ENCODE measurements at regions not wholly inside any gene's neighbourhood (a gene's known extent, or its start where the extent isn't known, plus 50 kb on each side); places are given as distances from the start of the nearest gene placed in this dataset.

GRCh38 chr5:143870362-143870761 is 58.4 kb downstream of the HMHB1 start:
- DNase-seq = no peak

DNA sequence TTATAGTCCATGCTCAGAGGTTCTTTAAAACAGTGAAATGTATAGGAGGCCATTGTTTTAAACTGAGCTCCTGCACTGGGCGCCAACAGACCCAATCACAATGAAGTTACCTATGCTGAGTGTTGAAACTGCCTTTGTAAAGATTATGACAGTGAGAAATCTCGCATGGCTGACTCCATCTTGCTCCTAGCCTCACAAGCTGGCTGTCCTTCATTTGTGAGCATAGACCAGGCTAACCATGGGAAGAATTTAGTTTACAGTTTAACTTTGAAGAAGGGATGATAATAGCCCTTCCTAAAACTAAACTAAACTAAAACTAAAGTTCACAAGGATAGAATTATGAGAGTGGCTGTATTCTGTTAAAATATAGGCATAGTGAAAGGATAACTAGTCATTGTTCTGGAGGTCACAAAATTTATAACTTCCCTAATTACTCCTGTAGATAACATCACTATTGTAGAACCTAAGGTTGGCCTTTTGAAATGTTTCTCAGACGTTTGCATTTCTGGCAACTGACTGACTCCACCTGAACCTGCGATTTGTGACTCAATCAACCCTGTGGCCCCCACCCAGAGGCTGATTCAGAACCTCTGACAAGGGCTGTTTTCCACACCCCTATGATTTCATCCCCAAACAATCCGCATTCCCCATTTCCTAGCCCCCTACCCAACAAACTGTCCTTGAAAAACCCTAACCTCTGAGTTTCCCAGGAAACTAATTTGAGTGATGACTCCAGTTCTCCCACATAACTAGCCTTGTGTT is 59.1 kb downstream of the HMHB1 start:
- no peak for DNase-seq

- DNase-seq = no peak
Observed at GRCh38 chr5:143871672-143872071, 59.7 kb downstream of the HMHB1 start.

- no peak for DNase-seq
Observed at GRCh38 chr5:143874312-143874711, 62.4 kb downstream of the HMHB1 start.

- no peak for DNase-seq
Observed at GRCh38 chr5:143877196-143877595, 65.2 kb downstream of the HMHB1 start.

DNA sequence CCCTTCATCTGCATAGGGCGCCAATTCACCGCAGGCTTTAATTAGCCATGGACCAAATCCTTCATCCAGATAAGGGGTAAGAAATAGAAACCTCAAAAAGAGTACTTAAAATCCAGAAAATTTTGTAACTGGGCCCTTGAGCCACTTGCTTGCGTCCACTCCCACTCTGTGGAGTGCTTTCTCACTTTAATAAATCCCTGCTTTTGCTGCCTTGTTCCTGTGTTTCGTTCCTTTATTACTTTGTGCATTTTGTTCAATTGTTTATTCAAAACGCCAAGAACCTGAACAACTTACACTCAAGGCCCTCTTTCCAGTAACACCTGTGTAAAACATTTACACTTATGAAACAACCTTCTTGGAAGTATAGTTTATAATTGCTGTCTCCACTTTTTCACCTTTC is 66.5 kb downstream of the HMHB1 start:
- DNase-seq = no peak

GRCh38 chr5:143879646-143880045 is 67.7 kb downstream of the HMHB1 start:
- DNase-seq = no peak

- DNase-seq = no peak
Observed at GRCh38 chr5:143880178-143880577, 68.2 kb downstream of the HMHB1 start.

- DNase-seq = no peak
Observed at GRCh38 chr5:143882520-143882919, 70.6 kb downstream of the HMHB1 start.

DNA sequence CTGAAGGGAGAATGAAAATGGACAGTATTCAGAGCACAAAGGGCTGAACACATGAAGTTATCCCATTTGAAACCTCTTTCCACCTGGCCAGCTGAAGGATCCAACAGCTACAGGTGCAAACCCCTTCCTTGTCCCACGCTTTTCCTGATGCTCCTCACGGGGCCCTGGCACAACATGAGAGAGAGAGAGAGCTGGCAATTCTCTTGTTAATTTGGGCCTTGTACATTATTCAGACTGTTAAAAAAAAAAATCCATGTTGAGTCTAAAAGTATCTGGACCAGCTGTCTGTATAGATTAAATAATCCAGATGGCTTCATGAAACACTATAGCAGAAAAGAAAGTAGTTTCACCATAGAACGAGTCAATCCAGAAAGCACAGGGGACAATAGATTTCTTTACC is 74.1 kb downstream of the HMHB1 start:
- DNase-seq = no peak

DNA sequence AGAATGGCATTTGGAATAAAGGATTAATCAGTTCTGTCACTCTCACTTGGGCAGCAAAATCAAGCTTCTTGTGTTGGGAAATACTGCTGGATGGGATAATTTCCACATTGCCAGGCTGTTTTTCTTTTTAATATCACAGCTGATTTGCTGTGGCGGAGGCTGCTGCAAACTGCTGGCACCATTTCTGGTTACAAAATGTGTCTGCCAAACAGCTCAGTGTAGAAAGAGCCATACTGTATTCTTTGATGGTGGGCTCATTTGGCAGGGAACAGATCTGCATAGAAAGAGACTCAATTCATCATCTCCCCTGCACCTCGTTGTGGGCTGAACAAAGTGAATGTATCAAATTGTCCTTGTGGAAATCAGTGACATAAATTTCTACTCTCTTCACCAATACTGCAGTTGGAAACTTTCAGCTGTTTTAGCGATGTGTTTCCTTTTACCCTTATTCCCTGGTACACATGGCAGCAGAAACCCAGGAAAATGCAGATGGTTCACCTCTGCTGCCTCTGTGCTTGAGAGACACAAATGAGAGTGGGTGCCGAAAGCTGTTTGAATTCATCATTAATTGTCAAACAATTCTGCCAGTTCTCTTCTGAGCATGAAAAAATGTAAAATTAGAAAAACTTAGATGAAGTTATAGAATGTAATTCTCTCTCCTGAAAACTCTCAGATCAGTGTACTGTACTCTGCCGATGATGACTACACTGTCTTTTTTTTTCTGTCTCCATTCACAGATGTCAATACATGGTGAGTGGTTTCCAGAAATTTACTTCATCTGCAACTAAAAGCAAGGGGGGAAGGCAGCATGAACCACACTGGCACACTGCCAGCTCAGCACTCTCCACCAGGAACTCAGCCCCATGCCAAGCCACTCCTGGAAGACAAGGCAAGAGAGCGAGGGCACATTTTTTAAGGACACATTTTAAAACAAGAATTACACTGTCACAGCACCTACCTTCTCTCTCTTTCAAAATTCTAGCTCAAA is 75.0 kb downstream of the HMHB1 start:
- DNase-seq = no peak

- no peak for DNase-seq
Observed at GRCh38 chr5:143887903-143888665, 76.1 kb downstream of the HMHB1 start.

DNA sequence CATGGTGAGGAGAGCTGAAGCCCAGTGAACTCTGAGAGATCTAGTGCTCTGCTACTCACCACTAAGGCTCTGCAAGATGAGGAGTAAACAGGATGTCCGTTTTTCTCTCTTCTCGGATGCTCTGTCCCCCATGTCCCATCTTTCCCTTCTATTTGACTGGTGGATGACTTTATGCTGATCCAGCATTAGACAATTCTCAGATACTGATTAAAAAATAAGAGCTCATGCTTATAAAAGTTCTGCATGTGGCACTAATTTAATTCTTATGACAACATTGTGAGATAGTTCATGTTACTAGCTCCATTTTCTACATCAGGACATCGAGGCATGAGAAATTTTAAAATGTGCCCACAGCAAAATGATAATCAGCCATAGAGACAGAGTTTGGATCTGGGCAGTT is 77.0 kb downstream of the HMHB1 start:
- no peak for DNase-seq

- no peak for DNase-seq
Observed at GRCh38 chr5:143889986-143890385, 78.0 kb downstream of the HMHB1 start.

DNA sequence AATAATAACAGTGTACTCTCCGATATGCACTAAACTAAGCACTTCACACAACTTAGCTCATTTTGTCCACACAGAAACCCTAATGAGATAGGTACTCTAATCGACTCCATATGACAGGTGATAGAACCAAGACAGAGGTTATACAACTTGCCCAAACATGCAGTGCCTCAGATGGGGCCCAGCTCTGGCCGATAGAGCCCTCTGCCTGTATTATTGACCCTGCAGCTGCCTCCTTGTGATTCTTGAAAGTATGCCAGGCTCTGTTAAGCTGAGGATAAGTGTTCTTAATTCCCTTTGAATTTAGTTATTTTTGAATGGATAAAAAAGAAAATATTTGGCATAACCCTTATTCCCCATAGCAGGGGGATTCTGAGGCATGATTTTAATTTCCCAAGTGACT is 78.5 kb downstream of the HMHB1 start:
- DNase-seq = no peak

- DNase-seq = no peak
Observed at GRCh38 chr5:143892271-143892670, 80.3 kb downstream of the HMHB1 start.

DNA sequence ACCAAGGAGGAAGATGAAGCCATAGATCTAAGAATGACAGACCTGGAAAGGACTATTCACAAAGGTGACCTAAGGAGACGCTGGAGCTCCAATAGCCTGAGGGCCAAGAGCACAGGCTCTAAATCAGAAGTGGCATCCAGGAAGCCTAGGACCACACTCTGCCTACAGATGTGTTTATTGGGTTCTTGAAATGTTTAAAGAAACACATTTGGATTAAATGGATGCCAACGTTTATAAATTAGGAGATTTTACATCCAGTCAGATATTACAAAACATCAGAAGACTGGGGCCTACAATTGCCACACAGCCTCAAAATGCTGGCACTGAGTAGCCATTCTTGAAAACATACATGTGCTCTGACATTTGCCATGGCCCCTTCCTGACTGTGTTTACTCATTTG is 80.9 kb downstream of the HMHB1 start:
- no peak for DNase-seq

- no peak for DNase-seq
Observed at GRCh38 chr5:143893638-143894037, 81.7 kb downstream of the HMHB1 start.

DNA sequence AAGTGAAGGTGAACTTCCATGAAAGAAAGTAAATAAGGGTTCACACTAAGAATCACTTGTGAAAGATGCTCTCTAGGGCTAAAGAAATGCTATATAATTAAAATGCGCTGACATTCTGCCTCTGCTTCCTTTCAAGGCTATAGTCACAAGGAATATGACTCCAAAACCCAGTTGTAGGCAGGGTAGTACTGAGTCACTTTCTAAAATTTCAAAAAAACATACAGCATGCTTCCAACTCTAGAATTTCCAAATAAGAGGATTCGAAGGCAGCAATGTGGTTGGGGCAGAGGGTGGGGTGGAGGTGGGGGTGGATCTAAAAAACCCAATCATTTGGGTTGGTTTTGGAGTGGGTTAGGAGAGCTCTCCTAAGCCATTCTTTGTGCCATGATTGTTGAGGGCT is 84.6 kb downstream of the HMHB1 start:
- DNase-seq = no peak

GRCh38 chr5:143896966-143897365 is 85.0 kb downstream of the HMHB1 start:
- no peak for DNase-seq

- DNase-seq = no peak
Observed at GRCh38 chr5:143898381-143898780, 86.4 kb downstream of the HMHB1 start.

- no peak for DNase-seq
Observed at GRCh38 chr5:143898916-143899591, 87.1 kb downstream of the HMHB1 start.

DNA sequence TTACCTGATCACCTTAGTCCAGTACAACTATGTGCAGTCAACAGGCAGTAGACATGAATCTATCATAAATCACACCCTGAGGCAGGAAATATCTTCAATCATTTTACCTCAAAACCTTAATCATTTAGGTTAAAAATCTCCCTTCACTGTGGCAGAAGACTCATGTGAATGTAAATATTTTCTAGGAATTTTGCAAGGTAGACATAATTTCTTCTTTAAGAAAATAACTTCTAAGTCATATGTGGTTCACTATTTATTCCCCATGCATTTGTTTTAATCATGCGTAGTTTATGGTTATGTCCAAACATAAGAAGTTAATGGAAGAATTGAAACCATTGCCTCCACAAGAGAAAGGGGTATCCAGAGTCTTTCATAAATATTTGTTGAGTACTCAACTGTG is 97.0 kb downstream of the HMHB1 start:
- DNase-seq = no peak
